ENCODE measurements at regions not wholly inside any gene's neighbourhood (a gene's known extent, or its start where the extent isn't known, plus 50 kb on each side); places are given as distances from the start of the nearest gene placed in this dataset.

GRCh38 chr4:3818371-3818770 lies 52.2 kb downstream of the ADRA2C start:
- no peak for DNase-seq

GRCh38 chr4:3819210-3819919 lies 53.2 kb downstream of the ADRA2C start:
- DNase-seq = no peak

- DNase-seq = no peak
Measured at GRCh38 chr4:3820016-3820805, 54.0 kb downstream of the ADRA2C start.

- DNase-seq = no peak
Measured at GRCh38 chr4:3820806-3821579, 54.8 kb downstream of the ADRA2C start.

- no peak for DNase-seq
Measured at GRCh38 chr4:3821580-3822229, 55.5 kb downstream of the ADRA2C start.

- DNase-seq = peak; percentile 24
Measured at GRCh38 chr4:3822230-3822947, 56.2 kb downstream of the ADRA2C start.

GRCh38 chr4:3823496-3824341 lies 57.5 kb downstream of the ADRA2C start:
- no peak for DNase-seq

GRCh38 chr4:3824521-3825270 lies 58.5 kb downstream of the ADRA2C start:
- no peak for DNase-seq

- DNase-seq = no peak
Measured at GRCh38 chr4:3825530-3825929, 59.3 kb downstream of the ADRA2C start.

- no peak for DNase-seq
Measured at GRCh38 chr4:3826247-3827172, 60.3 kb downstream of the ADRA2C start.

- DNase-seq = peak; percentile 25
Measured at GRCh38 chr4:3827616-3828492, 61.7 kb downstream of the ADRA2C start.

- no peak for DNase-seq
Measured at GRCh38 chr4:3828546-3828945, 62.4 kb downstream of the ADRA2C start.

GRCh38 chr4:3829211-3829955 lies 63.2 kb downstream of the ADRA2C start:
- no peak for DNase-seq

- no peak for DNase-seq
Measured at GRCh38 chr4:3829956-3830773, 64.0 kb downstream of the ADRA2C start.

GRCh38 chr4:3830774-3831528 lies 64.8 kb downstream of the ADRA2C start:
- DNase-seq = no peak
